GM21576 (cell line): ENCODE measurements at regions not wholly inside any gene's neighbourhood (a gene's known extent, or its start where the extent isn't known, plus 50 kb on each side); places are given as distances from the start of the nearest gene placed in this dataset.
"Not testable (repeated sequence)": the region's sequence is repeated elsewhere in the genome, so short reads cannot be mapped to it uniquely, and the experiment has no call there.

Experiments used
- ATAC-seq: cut with Tn5 transposase; IDR thresholded peaks from one replicate; pipeline ENCODE4 v1.9.1; 2021; ENCODE audit warnings: mild to moderate bottlenecking, moderate library complexity; ENCODE audit not compliant: unreplicated experiment

DNA sequence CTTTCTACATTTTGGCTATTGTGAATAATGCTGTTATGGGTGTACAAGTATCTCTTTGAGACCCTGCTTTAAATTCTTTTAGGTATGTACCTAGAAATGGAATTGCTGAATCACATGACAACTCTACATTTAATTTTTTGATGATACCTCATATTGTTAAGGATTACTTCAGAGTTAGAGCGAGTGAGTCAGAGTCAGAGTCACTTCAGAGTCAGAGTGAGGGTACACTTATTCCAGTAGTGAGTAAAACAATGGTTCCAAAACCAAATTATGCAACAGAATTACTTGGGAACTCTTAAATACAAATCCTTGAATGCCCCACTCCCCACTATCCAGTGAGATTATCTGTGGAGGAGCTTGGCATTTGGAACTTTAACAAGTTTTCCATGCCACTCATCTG is 50.3 kb upstream of the SNRK start:
- ATAC-seq = no peak

DNA sequence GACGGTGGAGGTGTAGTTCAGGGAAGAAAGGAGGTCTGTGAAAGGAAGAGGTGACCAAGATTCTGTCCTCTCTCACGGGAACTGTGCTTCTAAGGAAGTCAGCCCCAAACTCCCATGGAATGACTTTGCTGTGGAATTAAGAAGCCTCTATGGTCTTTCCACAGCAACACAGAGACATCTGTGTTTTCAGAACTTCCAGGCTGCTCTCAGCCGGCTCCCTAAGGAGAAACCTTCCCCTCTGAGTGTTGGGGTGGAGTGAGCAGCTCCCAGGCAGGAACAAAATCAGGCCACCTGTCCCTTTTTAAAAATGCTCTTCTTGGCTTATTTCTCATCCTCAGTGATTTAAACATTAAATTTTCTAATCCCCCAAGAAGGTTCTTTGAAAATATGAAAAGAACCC is 53.3 kb upstream of the SNRK start:
- no peak for ATAC-seq

DNA sequence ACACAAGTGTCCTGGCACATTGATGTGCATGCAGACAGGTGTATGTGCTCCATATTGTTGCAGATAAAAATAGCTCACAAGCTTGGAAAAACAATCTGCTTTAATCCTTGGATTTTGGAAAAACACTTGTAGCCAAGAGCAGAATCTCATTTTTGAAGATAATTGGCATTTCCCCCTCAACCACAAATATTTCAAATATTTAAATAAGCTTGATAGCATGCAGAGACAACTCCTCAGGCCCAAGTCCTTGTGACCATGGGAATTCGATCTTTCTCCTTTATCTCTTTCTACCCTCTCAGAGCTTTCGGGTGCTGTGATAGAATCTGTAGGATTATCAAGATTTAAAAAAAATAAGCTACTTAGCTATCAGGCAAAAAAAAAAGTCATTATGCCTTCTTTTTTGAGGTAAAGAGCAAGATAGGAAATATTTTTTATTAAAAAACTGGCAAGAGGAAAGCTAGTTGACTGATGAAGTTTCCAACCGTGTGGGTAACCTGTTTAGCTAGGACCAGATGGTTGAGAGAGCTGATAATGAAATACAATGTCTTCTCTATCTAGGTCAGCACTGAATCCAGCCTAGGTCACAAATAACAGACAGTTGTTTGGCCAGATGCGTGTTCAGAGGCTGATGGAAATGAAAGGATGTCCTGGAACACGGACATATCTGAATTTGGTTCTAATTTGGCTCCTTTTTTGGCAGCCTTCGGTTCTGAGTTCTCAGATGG is 54.9 kb upstream of the SNRK start:
- no peak for ATAC-seq

DNA sequence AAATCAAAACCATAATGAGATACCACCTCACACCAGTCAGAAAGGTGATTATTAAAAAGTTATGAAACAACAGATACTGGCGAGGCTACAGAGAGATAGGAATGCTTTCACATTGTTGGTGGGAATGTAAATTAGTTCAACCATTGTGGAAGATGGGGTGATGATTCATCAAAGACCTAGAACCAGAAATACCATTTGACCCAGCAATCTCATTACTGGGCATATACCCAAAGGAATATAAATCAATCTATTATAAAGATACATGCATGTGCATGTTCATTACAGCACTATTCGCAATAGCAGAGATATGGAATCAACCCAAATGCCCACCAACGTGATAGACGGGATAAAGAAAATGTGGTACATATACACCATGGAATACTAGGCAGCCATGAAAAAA is 56.5 kb upstream of the SNRK start:
- not testable (repeated sequence) for ATAC-seq

DNA sequence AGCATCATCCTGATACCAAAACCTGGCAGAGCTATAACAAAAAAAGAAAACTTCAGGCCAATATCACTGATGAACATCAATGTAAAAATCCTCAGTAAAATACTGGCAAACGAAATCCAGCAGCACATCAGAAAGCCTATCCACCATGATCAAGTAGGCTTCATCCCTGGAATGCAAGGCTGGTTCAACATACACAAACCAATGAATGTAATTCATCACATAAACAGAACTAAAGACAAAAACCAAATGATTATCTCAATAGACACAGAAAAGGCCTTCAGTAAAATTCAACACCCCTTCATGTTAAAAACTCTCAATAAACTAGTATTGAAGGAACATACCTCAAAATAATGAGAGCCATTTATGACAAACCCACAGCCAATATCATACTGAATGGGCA is 58.7 kb upstream of the SNRK start:
- ATAC-seq = not testable (repeated sequence)

DNA sequence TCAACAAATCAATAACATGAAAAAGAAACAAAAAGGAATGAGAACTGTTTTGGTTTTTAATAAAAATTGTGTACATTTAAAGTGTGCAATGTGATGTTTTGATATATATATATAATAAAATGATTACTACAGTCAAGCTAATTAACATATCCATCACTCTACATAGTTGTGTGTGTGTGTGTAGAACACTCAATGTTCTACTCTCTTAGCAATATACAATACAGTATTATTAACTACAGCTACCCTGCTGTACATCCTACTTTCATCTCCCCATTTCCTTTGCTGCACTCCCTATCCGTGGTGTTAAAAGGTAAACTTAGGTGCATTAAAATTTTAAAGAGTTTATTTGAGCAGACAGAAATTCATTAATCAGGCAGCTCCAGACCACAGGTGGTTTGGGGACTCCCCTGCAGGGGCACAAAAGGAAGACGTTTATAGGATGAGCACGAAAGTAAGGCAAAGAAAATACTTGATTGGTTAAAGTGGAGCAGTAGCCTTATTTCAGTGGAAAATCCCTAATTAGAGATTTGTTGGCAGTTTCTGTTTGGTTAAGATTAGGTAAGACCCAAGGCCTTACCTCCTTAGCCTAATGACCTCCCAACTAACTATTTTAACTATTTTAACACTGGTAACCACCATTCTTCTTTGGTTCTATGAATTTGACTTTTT is 61.8 kb upstream of the SNRK start:
- no peak for ATAC-seq

DNA sequence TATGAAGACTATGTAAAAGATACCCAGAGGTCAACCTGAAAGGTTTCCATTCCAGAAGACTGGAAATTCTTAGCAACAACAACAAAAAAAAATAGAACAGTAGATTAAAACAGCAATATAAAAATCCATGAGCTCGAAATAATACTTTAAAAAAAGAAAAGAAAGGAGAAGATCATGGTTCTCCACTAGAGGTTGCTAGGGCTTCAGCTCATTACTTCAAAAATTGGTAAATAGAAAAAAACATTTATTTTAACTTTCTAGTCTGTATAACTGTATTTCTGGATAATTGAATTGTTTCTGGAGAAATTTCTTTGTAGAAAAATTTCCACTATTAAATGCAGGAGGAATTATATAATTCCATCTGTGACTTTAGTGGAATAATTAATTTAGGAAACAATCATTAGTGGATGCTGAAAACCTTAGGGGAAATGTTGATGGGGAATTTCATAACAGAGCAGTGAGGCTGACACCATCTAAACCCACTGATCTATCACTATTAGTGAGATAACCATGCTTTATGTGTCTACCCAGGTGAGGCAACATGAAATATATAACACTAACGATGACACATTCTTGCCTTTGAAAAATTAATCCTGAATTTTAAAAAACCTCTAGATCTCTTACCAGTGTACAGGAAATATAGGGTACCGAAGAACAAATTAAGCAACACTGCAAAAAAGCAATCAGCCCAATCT is 62.5 kb upstream of the SNRK start:
- no peak for ATAC-seq

DNA sequence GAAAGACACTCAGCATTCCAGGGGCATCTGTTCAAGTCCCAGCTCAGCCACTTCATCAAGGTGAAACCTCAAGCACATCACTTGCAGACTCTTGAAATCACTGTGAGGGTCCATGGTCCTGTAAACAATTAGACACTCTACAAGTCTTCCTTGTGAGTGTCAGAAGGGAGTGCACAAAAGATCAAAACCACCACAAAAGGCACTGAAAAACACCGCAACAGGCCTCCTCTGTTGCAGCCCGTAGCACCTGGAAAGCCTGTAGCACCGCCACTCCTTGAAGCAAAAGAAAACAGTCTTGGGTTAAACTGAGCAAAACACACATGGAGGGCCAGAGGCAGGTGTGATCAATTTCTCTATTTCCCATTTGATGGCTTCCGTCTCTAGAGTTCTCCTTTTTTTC is 63.8 kb upstream of the SNRK start:
- no peak for ATAC-seq

DNA sequence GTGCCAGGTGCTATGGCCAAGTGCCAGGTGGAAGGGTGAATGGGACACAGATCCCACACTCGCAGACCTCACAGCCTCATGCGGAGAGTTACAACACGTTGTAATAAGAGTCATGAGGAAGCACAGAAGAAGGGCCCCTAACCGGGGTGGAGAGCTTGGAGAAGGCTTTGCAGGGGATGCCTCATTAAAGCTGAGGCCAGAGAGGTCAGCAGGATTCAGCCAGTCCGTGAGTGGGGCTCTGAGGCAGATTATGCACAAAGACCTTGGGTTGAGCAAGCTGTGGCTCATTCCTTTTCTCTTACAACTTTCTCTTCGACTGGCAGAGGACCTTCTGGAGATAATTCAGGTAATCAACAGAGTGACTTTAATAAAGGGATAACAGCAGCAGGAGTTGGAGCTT is 65.3 kb upstream of the SNRK start:
- ATAC-seq = no peak

DNA sequence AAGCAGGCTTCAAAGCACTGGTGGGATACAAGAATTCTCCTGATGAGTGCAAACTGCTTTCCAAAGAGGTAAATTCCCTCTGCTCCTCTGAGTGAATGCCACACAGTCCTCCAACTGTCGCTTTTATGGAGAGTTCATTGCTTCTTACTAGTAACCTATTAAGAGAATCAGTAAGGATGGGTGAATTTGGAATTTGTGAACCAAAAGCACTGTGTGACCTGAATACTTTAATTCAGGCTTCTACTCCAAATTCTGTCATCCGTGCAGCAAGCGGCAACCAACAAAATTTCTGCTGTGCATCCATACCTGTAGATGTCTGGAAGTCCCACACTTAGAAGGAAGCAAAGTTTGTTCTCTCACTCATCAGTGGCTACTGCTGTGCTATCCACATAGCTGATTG is 66.7 kb upstream of the SNRK start:
- ATAC-seq = no peak

DNA sequence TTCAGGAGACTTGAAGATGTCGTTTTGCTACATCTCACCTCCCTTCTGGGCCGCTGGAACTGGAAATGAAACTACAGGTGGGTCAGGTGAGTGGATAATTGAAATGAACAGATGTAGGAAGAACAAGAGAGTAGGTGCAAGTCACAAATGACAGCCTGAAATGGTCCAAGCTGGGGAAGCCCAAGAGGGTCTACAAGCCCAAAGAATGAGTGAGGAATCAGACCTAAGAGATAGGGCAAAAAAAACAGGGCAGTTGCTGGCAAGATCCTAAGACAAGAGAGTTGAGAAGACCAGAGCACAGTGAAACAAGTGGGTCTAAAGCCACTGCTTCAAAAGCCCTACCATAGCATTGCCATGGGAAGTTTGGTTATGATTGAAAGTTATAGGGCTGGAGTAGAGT is 67.4 kb upstream of the SNRK start:
- ATAC-seq = no peak

DNA sequence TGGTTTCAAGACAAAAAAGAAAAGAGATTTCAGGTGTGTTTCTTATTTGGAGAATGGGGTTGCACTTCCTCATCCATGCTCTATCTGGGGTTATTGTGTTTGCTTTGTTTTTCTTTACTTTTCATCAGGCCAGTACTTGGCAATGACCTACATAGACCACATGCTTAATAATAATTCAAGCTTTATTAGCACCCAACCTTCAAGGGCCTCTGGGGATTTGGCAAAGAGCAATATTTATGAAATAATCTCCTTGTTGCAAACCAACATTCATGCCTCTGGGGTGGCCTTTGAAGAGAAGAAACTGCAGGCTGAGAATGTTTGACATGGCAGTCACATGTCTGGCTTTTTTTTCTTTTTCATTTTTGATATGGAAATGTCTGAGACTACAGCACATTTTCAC is 68.2 kb upstream of the SNRK start:
- no peak for ATAC-seq

DNA sequence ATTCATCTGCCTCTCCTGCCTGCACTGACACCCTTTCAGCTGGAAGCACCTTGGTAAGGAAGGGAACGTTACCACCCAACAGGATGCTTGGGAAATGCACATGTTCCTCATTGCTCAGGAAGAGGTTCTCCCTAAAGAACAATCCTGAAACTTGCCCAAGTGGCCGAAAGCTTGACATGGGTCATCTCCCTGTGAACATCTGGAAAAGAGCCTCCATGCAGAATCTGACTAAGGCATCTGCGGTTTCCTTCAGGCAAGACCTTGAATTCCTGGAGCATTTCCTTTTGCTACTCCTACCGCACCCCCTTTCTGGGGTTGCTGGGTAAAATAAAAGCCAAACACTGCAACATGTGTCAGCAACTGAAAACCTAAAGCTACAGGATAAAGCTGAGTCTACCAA is 68.7 kb upstream of the SNRK start:
- no peak for ATAC-seq

DNA sequence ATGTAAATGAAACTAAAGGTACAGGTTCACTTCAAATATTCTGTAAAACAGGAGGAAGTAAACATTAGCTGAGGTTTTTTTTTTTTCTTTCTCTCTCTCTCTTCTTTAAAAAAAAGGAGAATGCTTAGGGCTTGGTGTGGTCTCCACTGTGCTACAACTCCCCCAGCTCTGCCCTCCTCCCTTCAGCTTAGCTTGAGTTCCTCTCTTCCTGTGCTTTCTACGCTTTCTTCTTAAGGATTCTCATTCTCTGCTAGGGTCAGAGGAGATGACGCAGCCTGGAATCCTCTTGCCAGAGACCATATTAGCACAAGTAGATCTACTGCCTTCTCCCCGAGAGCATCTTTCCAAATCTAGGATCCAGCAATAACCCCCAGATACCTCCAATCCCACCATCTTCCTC is 69.1 kb upstream of the SNRK start:
- ATAC-seq = no peak

DNA sequence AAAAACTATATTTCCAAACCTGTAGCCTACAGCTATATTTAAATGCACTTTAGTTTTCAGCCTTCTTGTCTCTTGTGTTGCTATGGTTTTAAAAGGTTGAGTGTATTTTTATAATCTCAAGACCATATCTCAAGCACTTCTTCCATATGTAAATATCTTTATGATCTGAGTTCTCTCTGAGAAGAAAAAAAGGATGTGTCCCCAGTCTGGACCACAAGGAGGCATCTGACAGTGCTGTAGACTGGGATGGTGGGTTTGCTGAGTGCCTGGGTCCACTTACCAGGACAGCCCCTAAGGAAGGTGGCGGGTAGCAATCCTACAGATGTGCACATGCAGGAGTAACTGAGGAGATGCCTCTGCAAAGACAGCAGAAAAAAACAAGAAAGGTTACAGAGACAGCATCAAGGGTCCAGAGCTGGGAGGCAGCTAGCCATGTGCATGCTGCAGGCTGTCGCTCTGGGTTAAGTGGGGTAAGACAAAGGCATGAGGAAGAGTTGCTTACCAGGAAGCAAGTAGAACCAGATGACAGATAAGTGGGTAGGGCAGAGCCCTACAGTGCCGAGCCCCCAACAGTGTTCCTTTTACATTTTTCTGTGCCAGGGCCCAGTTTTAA is 70.6 kb upstream of the SNRK start:
- ATAC-seq = no peak

DNA sequence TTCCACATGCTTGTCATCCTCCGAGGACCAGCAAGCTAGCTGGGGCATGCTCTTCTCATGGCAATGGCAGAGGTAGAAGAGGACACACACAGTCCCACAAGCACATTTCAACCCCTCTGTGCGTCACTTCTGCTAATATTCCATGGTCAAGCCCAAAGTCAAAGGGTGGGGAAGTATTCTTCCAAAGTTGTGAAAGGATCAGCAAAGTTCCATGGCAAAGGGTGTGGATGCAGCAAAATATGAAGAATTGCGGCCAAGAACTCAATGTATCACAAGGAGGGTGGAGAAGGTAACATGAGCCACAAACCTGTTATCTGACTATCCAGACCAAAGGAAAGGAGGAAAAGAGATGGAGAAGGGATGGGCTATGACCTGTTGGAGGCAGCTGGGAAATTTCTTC is 71.2 kb upstream of the SNRK start:
- ATAC-seq = no peak

DNA sequence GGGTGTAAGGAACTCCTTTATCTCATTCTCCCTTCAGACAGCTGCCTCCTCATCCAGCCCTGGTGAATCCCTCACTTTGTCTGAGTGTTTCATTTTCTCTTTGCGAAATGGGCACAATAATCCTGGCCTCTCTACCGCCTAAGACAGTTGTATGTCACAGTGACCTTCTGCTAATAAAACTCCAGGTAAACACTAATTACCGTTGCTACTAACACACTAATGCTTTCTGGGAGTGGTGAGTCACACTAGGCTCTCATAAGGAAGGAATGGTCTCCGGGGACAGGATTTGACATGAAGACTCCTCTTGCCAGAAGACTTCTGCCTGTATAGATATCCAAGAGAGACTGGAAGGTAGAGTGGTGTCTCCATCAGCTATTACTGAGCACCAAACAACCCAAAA is 71.7 kb upstream of the SNRK start:
- ATAC-seq = no peak

DNA sequence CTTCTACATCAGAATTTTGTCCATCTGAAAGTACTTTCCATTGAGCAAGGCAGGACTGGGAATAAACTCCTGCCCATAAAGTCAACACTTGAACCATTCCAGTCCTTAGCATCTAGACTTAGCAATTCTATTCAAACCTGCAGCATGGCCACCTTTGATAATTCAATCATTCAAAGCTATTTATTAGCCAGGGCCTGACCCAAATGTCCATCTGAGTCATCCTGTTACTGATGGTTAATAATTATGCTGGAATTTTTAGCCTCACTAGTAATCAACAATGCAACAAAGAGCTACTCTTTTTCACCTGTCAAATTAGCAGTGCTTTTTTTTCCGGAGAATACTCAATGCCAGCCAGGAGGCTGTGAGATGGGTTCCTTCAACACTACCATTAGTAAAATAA is 72.7 kb upstream of the SNRK start:
- no peak for ATAC-seq

DNA sequence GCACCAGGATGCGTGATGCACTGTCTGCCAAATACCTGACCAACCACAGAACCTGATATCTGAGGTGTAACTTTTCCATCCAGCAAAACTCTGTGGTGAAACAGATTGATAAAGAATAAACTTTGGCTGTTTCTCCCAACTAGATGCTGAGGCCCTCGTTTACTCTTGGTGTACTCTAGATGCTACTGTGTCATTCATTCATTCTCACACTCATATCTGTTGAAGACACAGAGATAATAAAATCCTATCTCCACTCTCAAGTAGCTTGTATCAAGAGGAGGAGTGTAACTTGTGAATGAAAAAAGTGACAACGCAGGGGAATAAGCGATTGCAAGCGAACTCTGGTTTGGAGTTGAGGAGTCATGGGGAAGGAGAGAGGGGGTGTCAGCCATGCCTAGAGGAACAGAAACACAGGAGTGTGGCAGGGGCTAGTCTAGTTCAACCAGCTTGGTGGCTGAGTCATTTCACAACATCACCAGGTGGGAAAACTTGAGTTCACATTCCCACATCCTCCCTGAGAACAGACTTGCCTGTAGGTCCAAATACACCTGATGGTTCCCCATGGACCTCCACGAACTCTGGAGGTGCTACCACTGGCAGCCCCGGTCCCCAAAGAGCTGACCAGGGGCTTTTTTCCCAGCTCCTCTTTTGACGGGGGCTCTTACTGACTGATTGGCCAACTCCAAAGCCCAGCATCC is 73.3 kb upstream of the SNRK start:
- ATAC-seq = no peak

DNA sequence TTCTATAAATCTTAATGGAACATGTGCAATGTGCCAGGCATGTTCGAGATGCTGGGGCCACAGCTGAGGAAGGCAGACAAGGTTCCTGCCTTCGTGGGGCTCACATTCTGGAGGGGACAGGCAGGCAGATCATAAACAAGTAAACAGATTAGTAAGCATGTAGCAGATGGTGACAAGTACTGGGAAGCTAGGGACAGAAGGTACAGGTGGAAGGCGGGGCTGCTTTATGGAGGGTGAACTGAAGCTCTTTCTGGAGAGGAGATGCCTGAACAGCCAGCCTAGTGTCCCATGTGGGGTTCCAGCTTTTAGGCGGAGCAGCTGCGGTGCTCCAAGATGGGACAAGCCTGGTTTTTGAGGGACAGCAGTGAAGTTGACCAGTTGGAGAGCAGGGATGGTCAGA is 74.7 kb upstream of the SNRK start:
- no peak for ATAC-seq
